IMR-90 (cell line): ENCODE measurements at regions not wholly inside any gene's neighbourhood (a gene's known extent, or its start where the extent isn't known, plus 50 kb on each side); places are given as distances from the start of the nearest gene placed in this dataset.

Source experiments
- ATAC-seq: fragments of 200-7000 bp; cut with Tn5 transposase; 2 replicates; pipeline ENCODE4 v1.9.1; 2020; ENCODE audit warnings: low read depth, mild to moderate bottlenecking, moderate library complexity
- BruUV-seq: library from RNA; stranded (reverse); fragments of 400-500 nt; replicated peaks from 2 replicates; lab custom pipeline; 2021; lab: Mats Ljungman, UMichigan
- CTCF ChIA-PET: fragments of 300-600 bp; formaldehyde crosslinking; extraction: SDS; loops from one replicate; lab custom pipeline; 2021; ENCODE audit warnings: antibody characterized with exemption; lab: Yijun Ruan, JAX
- POLR2A ChIA-PET: fragments of 300-600 bp; sonication (Branson Sonifier 250); formaldehyde crosslinking; loops from one replicate; lab custom pipeline; 2022; ENCODE audit warnings: antibody characterized with exemption; ENCODE audit not compliant: unreplicated experiment; lab: Charles Lee
- DNase-seq: peaks from one replicate; pipeline ENCODE4 v3.0.0; 2013
- H2AFZ ChIP-seq: replicated peaks from 2 replicates; pipeline ENCODE3; 2013; ENCODE audit warnings: low read length, mild to moderate bottlenecking; ENCODE audit not compliant: poor library complexity
- H2AK5ac ChIP-seq: 2 replicates; pipeline ENCODE4 v1.6.1; 2013; ENCODE audit warnings: low read depth, low read length, inconsistent platforms
- H2AK9ac ChIP-seq: replicated peaks from 2 replicates; pipeline ENCODE3; 2013; ENCODE audit warnings: mild to moderate bottlenecking, low read depth, low read length, moderate library complexity; ENCODE audit not compliant: poor library complexity
- H2BK120ac ChIP-seq: 2 replicates; pipeline ENCODE4 v1.6.1; 2013; ENCODE audit warnings: low read depth, low read length, inconsistent platforms
- H2BK15ac ChIP-seq: 3 replicates; pipeline ENCODE4 v1.6.1; 2013; ENCODE audit warnings: low read depth, low read length, inconsistent platforms
- H2BK20ac ChIP-seq: 2 replicates; pipeline ENCODE4 v1.6.1; 2013; ENCODE audit warnings: low read depth, mild to moderate bottlenecking, inconsistent platforms, low read length, moderate library complexity
- H2BK5ac ChIP-seq: 2 replicates; pipeline ENCODE4 v1.6.1; 2013; ENCODE audit warnings: mild to moderate bottlenecking, low read depth, low read length, inconsistent platforms; ENCODE audit not compliant: poor library complexity, severe bottlenecking
- H3K14ac ChIP-seq: replicated peaks from 2 replicates; pipeline ENCODE4 v1.6.1; 2013; ENCODE audit warnings: low read depth, low read length, inconsistent platforms
- H3K18ac ChIP-seq: 2 replicates; pipeline ENCODE4 v1.6.1; 2013; ENCODE audit warnings: low read depth, low read length, control low read depth
- H3K23ac ChIP-seq: 2 replicates; pipeline ENCODE4 v1.6.1; 2013; ENCODE audit warnings: low read depth, low read length, inconsistent platforms
- H3K27ac ChIP-seq: 2 replicates; pipeline ENCODE4 v1.5.1; 2013; ENCODE audit warnings: mild to moderate bottlenecking, control low read depth, low read length; ENCODE audit not compliant: insufficient read depth
- H3K27me3 ChIP-seq: 2 replicates; pipeline ENCODE4 v1.6.1; 2013; ENCODE audit warnings: low read length; ENCODE audit not compliant: control insufficient read depth, insufficient read depth
- H3K36me3 ChIP-seq: 2 replicates; pipeline ENCODE4 v1.6.1; 2013; ENCODE audit warnings: low read length, mixed read lengths; ENCODE audit not compliant: control insufficient read depth, insufficient read depth
- H3K4ac ChIP-seq: 2 replicates; pipeline ENCODE4 v1.6.1; 2013; ENCODE audit warnings: low read depth, low read length, inconsistent platforms
- H3K4me1 ChIP-seq: 2 replicates; pipeline ENCODE4 v1.6.1; 2013; ENCODE audit warnings: low read length, mixed read lengths; ENCODE audit not compliant: control insufficient read depth, insufficient read depth
- H3K4me2 ChIP-seq: 2 replicates; pipeline ENCODE4 v1.6.1; 2013; ENCODE audit warnings: low read depth, mild to moderate bottlenecking, control low read depth, low read length, moderate library complexity
- H3K4me3 ChIP-seq: 2 replicates; pipeline ENCODE4 v1.5.1; 2013; ENCODE audit warnings: low read depth, mild to moderate bottlenecking, control low read depth, low read length, moderate library complexity; ENCODE audit not compliant: insufficient read depth
- H3K56ac ChIP-seq: 2 replicates; pipeline ENCODE4 v1.6.1; 2013; ENCODE audit warnings: low read length, inconsistent platforms; ENCODE audit not compliant: insufficient read depth; ENCODE audit errors: extremely low read depth
- H3K79me1 ChIP-seq, 2 experiments: 2 replicates each; pipeline ENCODE4 v1.6.1; 2013; ENCODE audit warnings: low read length in 2 of 2, inconsistent platforms in 1 of 2, low read depth in 1 of 2
- H3K9ac ChIP-seq: 2 replicates; pipeline ENCODE4 v1.6.1; 2013; ENCODE audit warnings: low read depth, low read length, control low read depth
- H3K9me1 ChIP-seq: 2 replicates; pipeline ENCODE4 v1.6.1; 2013; ENCODE audit warnings: low read length, inconsistent platforms; ENCODE audit not compliant: insufficient read depth
- H3K9me3 ChIP-seq: 2 replicates; pipeline ENCODE4 v1.6.1; 2013; ENCODE audit warnings: low read length; ENCODE audit not compliant: control insufficient read depth, insufficient read depth
- H4K20me1 ChIP-seq: 2 replicates; pipeline ENCODE4 v1.6.1; 2013; ENCODE audit warnings: low read length, inconsistent platforms; ENCODE audit not compliant: insufficient read depth
- H4K5ac ChIP-seq: 2 replicates; pipeline ENCODE4 v1.6.1; 2013; ENCODE audit warnings: mild to moderate bottlenecking, low read depth, low read length, control low read depth
- H4K8ac ChIP-seq, 2 experiments: 2 replicates each; pipeline ENCODE4 v1.6.1; 2013; ENCODE audit warnings: low read depth in 2 of 2, low read length in 2 of 2, control low read depth in 1 of 2, inconsistent platforms in 1 of 2
- H4K91ac ChIP-seq: 2 replicates; pipeline ENCODE4 v1.6.1; 2013; ENCODE audit warnings: low read depth, low read length, inconsistent platforms; ENCODE audit not compliant: insufficient read depth
- CEBPB ChIP-seq: IDR thresholded peaks from 2 replicates; pipeline ENCODE4 v1.6.1; 2012; ENCODE audit warnings: low read depth, low read length, improper control_type of control experiment
- CTCF ChIP-seq: conservative IDR thresholded peaks from 2 replicates; pipeline ENCODE4 v1.5.1; 2012; ENCODE audit warnings: mild to moderate bottlenecking, low read depth, low read length, improper control_type of control experiment
- NFE2L2 ChIP-seq: fragments of 150-350 bp; IDR thresholded peaks from 2 replicates; pipeline ENCODE4 v1.6.1; 2016; ENCODE audit warnings: low read depth, mild to moderate bottlenecking, low read length
- RCOR1 ChIP-seq: IDR thresholded peaks from 2 replicates; pipeline ENCODE4 v1.6.1; 2012; ENCODE audit warnings: mild to moderate bottlenecking, low read length, improper control_type of control experiment; ENCODE audit not compliant: insufficient replicate concordance
- USF2 ChIP-seq: fragments of 150-350 bp; IDR thresholded peaks from 2 replicates; pipeline ENCODE4 v1.6.1; 2017; ENCODE audit warnings: mild to moderate bottlenecking, antibody characterized with exemption, low read length, low read depth
- WGBS, 2 experiments: methylation state at CpG; one replicate each; pipeline versions ENCODE4 v1.1.5 to v1.1.7; 2013; ENCODE audit warnings: missing lambda C conversion rate in 2 of 2; ENCODE audit not compliant: insufficient read length in 1 of 2; ENCODE audit errors: extremely low coverage in 2 of 2; 5-methylcytosine and 5-hydroxymethylcytosine counted together
- dilution Hi-C: fragments of 300-500 bp; cut with HindIII; formaldehyde crosslinking; loops from one replicate; pipeline ENCODE4 v1.14.3; 2018; ENCODE audit warnings: low sequenced_read_pairs; ENCODE audit not compliant: unreplicated experiment
- in situ Hi-C: fragments of 300-500 bp; cut with MboI; formaldehyde crosslinking; loops from 3 replicates; pipeline ENCODE4 v1.14.3; 2019; ENCODE audit warnings: low sequenced_read_pairs, inconsistent platforms, mixed read lengths
- intact Hi-C: fragments of 100-400 bp; cut with micrococcal nuclease; formaldehyde crosslinking; loops from 2 replicates; pipeline ENCODE4 v1.10.0; 2022

GRCh38 chr3:99503350-99503749 lies 135.0 kb upstream of the COL8A1 start:
- TF ChIP-seq NFE2L2 (no peak), USF2 (no peak), RCOR1 (no peak), CEBPB (no peak), CTCF (no peak)
- H2BK20ac ChIP-seq = peak overlapping the region; percentile 83; the same call in 1 of the 2 replicates
- peak overlapping the region; percentile 89 for H2BK120ac ChIP-seq
- peak overlapping the region; percentile 44; the same call in 1 of the 2 replicates for H3K23ac ChIP-seq
- no peaks in the 10 kb centered on the region for H4K20me1 ChIP-seq
- in situ Hi-C loops = no loop called here
- peaks cover 7% of the 10 kb centered on the region for H3K9me1 ChIP-seq
- dilution Hi-C loops = no loop called here
- no peak overlapping the region for H3K9ac ChIP-seq
- H3K36me3 ChIP-seq = no peaks in the 10 kb centered on the region
- peaks cover 14% of the 10 kb centered on the region for H3K4me1 ChIP-seq
- H2AFZ ChIP-seq = peak overlapping the region; percentile 85
- H3K27ac ChIP-seq = peak overlapping the region; percentile 55
- H4K91ac ChIP-seq = peak overlapping the region; percentile 88
- BruUV-seq = no TSS peak
- peak; percentile 40 for DNase-seq
- peak overlapping the region; percentile 64 for H2BK5ac ChIP-seq
- H3K56ac ChIP-seq = no peak overlapping the region
- WGBS, 2 experiments = no CpG with 5 or more reads among the region's 3 CpGs
- H3K18ac ChIP-seq = peak overlapping the region; percentile 30
- peak overlapping the region; percentile 65; the same call in 1 of the 3 replicates for H2BK15ac ChIP-seq
- H3K4me2 ChIP-seq = peak overlapping the region; percentile 3
- H3K9me3 ChIP-seq = no peaks in the 10 kb centered on the region
- no peaks in the 10 kb centered on the region for H3K79me1 ChIP-seq
- H3K14ac ChIP-seq = peak overlapping the region; percentile 34
- ATAC-seq = peak; percentile 51
- H3K4me3 ChIP-seq = no peak overlapping the region
- H3K27me3 ChIP-seq = no peaks in the 10 kb centered on the region
- peak overlapping the region; percentile 46 for H2AK5ac ChIP-seq
- H3K4ac ChIP-seq = peak overlapping the region; percentile 69
- peak overlapping the region; percentile 31 for H4K5ac ChIP-seq
- POLR2A ChIA-PET = no interaction called here
- CTCF ChIA-PET = interaction anchor here (0.6 to 1.8 kb wide), 6 partner anchors 12 to 285 kb away, joined by 3 to 5 read pairs (median 4); no protein-coding TSS in a partner anchor
- peak overlapping the region; percentile 59 to 70 for H4K8ac ChIP-seq
- H2AK9ac ChIP-seq = no peak overlapping the region
- intact Hi-C loops = no loop called here
